ENCODE measurements at regions not wholly inside any gene's neighbourhood (a gene's known extent, or its start where the extent isn't known, plus 50 kb on each side); places are given as distances from the start of the nearest gene placed in this dataset.
A peak's percentile ranks its signal among the peaks of the same experiment; 100 is the strongest.
"Not testable (repeated sequence)": the region's sequence is repeated elsewhere in the genome, so short reads cannot be mapped to it uniquely, and the experiment has no call there.

- H3F3A ChIP-seq (ENCODE audit: insufficient read depth): no peaks in the 10 kb centered on the region
- H3K9me3 ChIP-seq (ENCODE audit: insufficient read depth, low read length): no peaks in the 10 kb centered on the region
- no peak overlapping the region for H3K4me2 ChIP-seq (ENCODE audit: low read depth, low read length, poor library complexity, severe bottlenecking)
- H4K20me1 ChIP-seq (ENCODE audit: low read depth, low read length): no peaks in the 10 kb centered on the region
- TF ChIP-seq, protein P1, sequence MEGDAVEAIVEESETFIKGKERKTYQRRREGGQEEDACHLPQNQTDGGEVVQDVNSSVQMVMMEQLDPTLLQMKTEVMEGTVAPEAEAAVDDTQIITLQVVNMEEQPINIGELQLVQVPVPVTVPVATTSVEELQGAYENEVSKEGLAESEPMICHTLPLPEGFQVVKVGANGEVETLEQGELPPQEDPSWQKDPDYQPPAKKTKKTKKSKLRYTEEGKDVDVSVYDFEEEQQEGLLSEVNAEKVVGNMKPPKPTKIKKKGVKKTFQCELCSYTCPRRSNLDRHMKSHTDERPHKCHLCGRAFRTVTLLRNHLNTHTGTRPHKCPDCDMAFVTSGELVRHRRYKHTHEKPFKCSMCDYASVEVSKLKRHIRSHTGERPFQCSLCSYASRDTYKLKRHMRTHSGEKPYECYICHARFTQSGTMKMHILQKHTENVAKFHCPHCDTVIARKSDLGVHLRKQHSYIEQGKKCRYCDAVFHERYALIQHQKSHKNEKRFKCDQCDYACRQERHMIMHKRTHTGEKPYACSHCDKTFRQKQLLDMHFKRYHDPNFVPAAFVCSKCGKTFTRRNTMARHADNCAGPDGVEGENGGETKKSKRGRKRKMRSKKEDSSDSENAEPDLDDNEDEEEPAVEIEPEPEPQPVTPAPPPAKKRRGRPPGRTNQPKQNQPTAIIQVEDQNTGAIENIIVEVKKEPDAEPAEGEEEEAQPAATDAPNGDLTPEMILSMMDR (IDR thresholded peaks at IDR 0.05; ENCODE audit: insufficient read depth, low read length, poor library complexity, severe bottlenecking): no peak
- no peak for TF ChIP-seq EZH2phosphoT487 (conservative IDR thresholded peaks at IDR 0.05; ENCODE audit: low read length)
- H3K9ac ChIP-seq (ENCODE audit: low read length): no peak overlapping the region
- H3K27ac ChIP-seq (ENCODE audit: low read depth, low read length): no peak overlapping the region
- no peak overlapping the region for H2AFZ ChIP-seq (ENCODE audit: low read depth, low read length, severe bottlenecking)
- no peaks in the 10 kb centered on the region for H3K27me3 ChIP-seq (ENCODE audit: low read length)
- H3K9me2 ChIP-seq (replicated peaks; ENCODE audit: insufficient read depth, low read length): no peaks in the 10 kb centered on the region
- no peaks in the 10 kb centered on the region for H3K36me3 ChIP-seq (ENCODE audit: low read length)
- H3K4me3 ChIP-seq (ENCODE audit: insufficient read depth, low read length, poor library complexity, severe bottlenecking): no peak overlapping the region
- H3K79me2 ChIP-seq (ENCODE audit: insufficient read depth, low read length): no peaks in the 10 kb centered on the region
Observed at GRCh38 chr21:31798842-31799704, 67.2 kb upstream of the SCAF4 start.

- H2AFZ ChIP-seq (ENCODE audit: low read depth, low read length, severe bottlenecking): no peak overlapping the region
- no peaks in the 10 kb centered on the region for H3K9me2 ChIP-seq (replicated peaks; ENCODE audit: insufficient read depth, low read length)
- H3K4me3 ChIP-seq (ENCODE audit: insufficient read depth, low read length, poor library complexity, severe bottlenecking): no peak overlapping the region
- H3K9me3 ChIP-seq (ENCODE audit: insufficient read depth, low read length): no peaks in the 10 kb centered on the region
- no peaks in the 10 kb centered on the region for H3K79me2 ChIP-seq (ENCODE audit: insufficient read depth, low read length)
- no peaks in the 10 kb centered on the region for H3K36me3 ChIP-seq (ENCODE audit: low read length)
- H3K4me2 ChIP-seq (ENCODE audit: low read depth, low read length, poor library complexity, severe bottlenecking): no peak overlapping the region
- TF ChIP-seq, protein P1 (IDR thresholded peaks at IDR 0.05; ENCODE audit: insufficient read depth, low read length, poor library complexity, severe bottlenecking): no peak
- no peak for TF ChIP-seq EZH2phosphoT487 (conservative IDR thresholded peaks at IDR 0.05; ENCODE audit: low read length)
- H3K9ac ChIP-seq (ENCODE audit: low read length): no peak overlapping the region
- H4K20me1 ChIP-seq (ENCODE audit: low read depth, low read length): no peaks in the 10 kb centered on the region
- H3K27ac ChIP-seq (ENCODE audit: low read depth, low read length): no peak overlapping the region
- no peaks in the 10 kb centered on the region for H3F3A ChIP-seq (ENCODE audit: insufficient read depth)
- no peaks in the 10 kb centered on the region for H3K27me3 ChIP-seq (ENCODE audit: low read length)
Observed at GRCh38 chr21:31795992-31796391, 64.1 kb upstream of the SCAF4 start.

DNA sequence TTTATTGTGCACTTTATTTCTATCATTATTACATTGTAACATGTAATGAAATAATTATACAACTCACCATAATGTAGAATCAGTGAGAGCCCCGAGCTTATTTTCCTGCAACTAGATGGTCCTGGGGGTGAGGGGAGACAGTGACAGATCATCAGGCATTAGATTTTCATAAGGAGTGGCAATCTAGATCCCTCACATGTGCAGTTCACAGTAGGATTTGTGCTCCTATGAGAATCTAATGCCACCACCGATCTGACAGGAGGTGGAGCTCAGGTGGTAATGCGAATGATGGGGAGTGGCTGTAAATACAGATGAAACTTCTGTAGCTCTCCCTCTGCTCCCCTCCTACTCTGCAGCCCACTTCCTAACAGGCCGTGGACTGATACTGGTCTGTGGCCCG is 58.5 kb upstream of the SCAF4 start:
- H3K4me2 ChIP-seq (ENCODE audit: low read depth, low read length, poor library complexity, severe bottlenecking); H3F3A ChIP-seq (ENCODE audit: insufficient read depth); H3K9ac ChIP-seq (ENCODE audit: low read length); H3K79me2 ChIP-seq (ENCODE audit: insufficient read depth, low read length); H3K36me3 ChIP-seq (ENCODE audit: low read length); H3K27ac ChIP-seq (ENCODE audit: low read depth, low read length); H3K9me3 ChIP-seq (ENCODE audit: insufficient read depth, low read length); H3K9me2 ChIP-seq (replicated peaks; ENCODE audit: insufficient read depth, low read length); H4K20me1 ChIP-seq (ENCODE audit: low read depth, low read length); H3K27me3 ChIP-seq (ENCODE audit: low read length); H2AFZ ChIP-seq (ENCODE audit: low read depth, low read length, severe bottlenecking); H3K4me3 ChIP-seq (ENCODE audit: insufficient read depth, low read length, poor library complexity, severe bottlenecking): not testable (repeated sequence)

- Histone ChIP-seq H3K4me3 (ENCODE audit: insufficient read depth, low read length, poor library complexity, severe bottlenecking) (no peak overlapping the region), H3K9me3 (ENCODE audit: insufficient read depth, low read length) (no peaks in the 10 kb centered on the region), H3K9ac (ENCODE audit: low read length) (no peak overlapping the region), H3K36me3 (ENCODE audit: low read length) (no peaks in the 10 kb centered on the region), H3K4me2 (ENCODE audit: low read depth, low read length, poor library complexity, severe bottlenecking) (no peak overlapping the region), H3K79me2 (ENCODE audit: insufficient read depth, low read length) (no peaks in the 10 kb centered on the region), H3K27me3 (ENCODE audit: low read length) (no peaks in the 10 kb centered on the region), H3K27ac (ENCODE audit: low read depth, low read length) (no peak overlapping the region), H3F3A (ENCODE audit: insufficient read depth) (no peaks in the 10 kb centered on the region), H3K9me2 (replicated peaks; ENCODE audit: insufficient read depth, low read length) (no peaks in the 10 kb centered on the region), H4K20me1 (ENCODE audit: low read depth, low read length) (no peaks in the 10 kb centered on the region), H2AFZ (ENCODE audit: low read depth, low read length, severe bottlenecking) (no peak overlapping the region)
- TF ChIP-seq, protein P1 (IDR thresholded peaks at IDR 0.05; ENCODE audit: insufficient read depth, low read length, poor library complexity, severe bottlenecking): no peak
- TF ChIP-seq EZH2phosphoT487 (conservative IDR thresholded peaks at IDR 0.05; ENCODE audit: low read length): no peak
Observed at GRCh38 chr21:31788581-31788980, 56.7 kb upstream of the SCAF4 start.

- not testable (repeated sequence) for H4K20me1 ChIP-seq (ENCODE audit: low read depth, low read length); H3K27me3 ChIP-seq (ENCODE audit: low read length); H2AFZ ChIP-seq (ENCODE audit: low read depth, low read length, severe bottlenecking); H3K27ac ChIP-seq (ENCODE audit: low read depth, low read length); H3K9me3 ChIP-seq (ENCODE audit: insufficient read depth, low read length); H3K79me2 ChIP-seq (ENCODE audit: insufficient read depth, low read length); H3K36me3 ChIP-seq (ENCODE audit: low read length); H3K9me2 ChIP-seq (replicated peaks; ENCODE audit: insufficient read depth, low read length); H3K4me3 ChIP-seq (ENCODE audit: insufficient read depth, low read length, poor library complexity, severe bottlenecking); H3F3A ChIP-seq (ENCODE audit: insufficient read depth); H3K9ac ChIP-seq (ENCODE audit: low read length)
- peak overlapping the region; percentile 7 for H3K4me2 ChIP-seq (ENCODE audit: low read depth, low read length, poor library complexity, severe bottlenecking)
Observed at GRCh38 chr21:31787691-31788090, 55.8 kb upstream of the SCAF4 start.
